RWPE2 (cell line): ENCODE measurements at regions not wholly inside any gene's neighbourhood (a gene's known extent, or its start where the extent isn't known, plus 50 kb on each side); places are given as distances from the start of the nearest gene placed in this dataset.

Source experiments
- ATAC-seq: fragments of 200-7000 bp; cut with Tn5 transposase; 3 replicates; pipeline ENCODE4 v1.9.1; 2021; ENCODE audit warnings: low read depth
- DNase-seq: peaks from one replicate; pipeline ENCODE4 v3.0.0-alpha.2; 2020; ENCODE audit warnings: low spot score
- H3K27ac ChIP-seq: fragments of 450-650 bp; 2 replicates; pipeline ENCODE4 v1.5.1; 2017; ENCODE audit warnings: mild to moderate bottlenecking; ENCODE audit not compliant: poor library complexity, severe bottlenecking
- H3K27me3 ChIP-seq: fragments of 250-450 bp; sonication (Bioruptor Pico); 2 replicates; pipeline ENCODE4 v1.5.1; 2021; ENCODE audit warnings: mild to moderate bottlenecking, moderate library complexity; ENCODE audit not compliant: insufficient read depth, poor library complexity, severe bottlenecking
- H3K36me3 ChIP-seq: fragments of 250-450 bp; sonication (Bioruptor Pico); 2 replicates; pipeline ENCODE4 v1.5.1; 2020; ENCODE audit warnings: low read depth, mild to moderate bottlenecking, moderate library complexity
- H3K4me1 ChIP-seq: fragments of 250-450 bp; sonication (Bioruptor Pico); 2 replicates; pipeline ENCODE4 v1.5.1; 2021; ENCODE audit warnings: mild to moderate bottlenecking, moderate library complexity; ENCODE audit not compliant: insufficient read depth, poor library complexity, severe bottlenecking
- H3K4me3 ChIP-seq: fragments of 250-450 bp; sonication (Bioruptor Pico); 2 replicates; pipeline ENCODE4 v1.5.1; 2021; ENCODE audit warnings: mild to moderate bottlenecking, moderate library complexity; ENCODE audit not compliant: severe bottlenecking
- H3K9me3 ChIP-seq: fragments of 250-450 bp; sonication (Bioruptor Pico); 2 replicates; pipeline ENCODE4 v1.5.1; 2021; ENCODE audit warnings: mild to moderate bottlenecking, moderate library complexity; ENCODE audit not compliant: severe bottlenecking
- CTCF ChIP-seq: fragments of 450-650 bp; IDR thresholded peaks from one replicate; pipeline ENCODE4 v1.5.1; 2017; ENCODE audit warnings: mild to moderate bottlenecking, moderate library complexity; ENCODE audit not compliant: poor library complexity, severe bottlenecking

- H3K9me3 ChIP-seq = no peaks in the 10 kb centered on the region
- H3K4me3 ChIP-seq = no peak overlapping the region
- DNase-seq = no peak
- no peaks in the 10 kb centered on the region for H3K36me3 ChIP-seq
- H3K27ac ChIP-seq = no peak overlapping the region
- TF ChIP-seq CTCF = no peak
- no peak for ATAC-seq
- H3K27me3 ChIP-seq = peaks cover 29% of the 10 kb centered on the region
- H3K4me1 ChIP-seq = no peaks in the 10 kb centered on the region
These were observed 331.2 kb upstream of the SFSWAP start for GRCh38 chr12:131379738-131380137.

GRCh38 chr12:131380220-131380964, 330.5 kb upstream of the SFSWAP start:
- ATAC-seq (no peak), DNase-seq (no peak)
- Histone ChIP-seq H3K4me1 (no peaks in the 10 kb centered on the region), H3K27me3 (peaks cover 32% of the 10 kb centered on the region), H3K27ac (no peak overlapping the region), H3K36me3 (no peaks in the 10 kb centered on the region), H3K9me3 (no peaks in the 10 kb centered on the region), H3K4me3 (no peak overlapping the region)
- TF ChIP-seq CTCF = no peak

GRCh38 chr12:131380965-131381705, 329.8 kb upstream of the SFSWAP start:
- 0 out of 3 replicates have a peak, but pooled peaks have one; percentile 19 for ATAC-seq
- H3K4me1 ChIP-seq = no peaks in the 10 kb centered on the region
- no peak overlapping the region for H3K27ac ChIP-seq
- DNase-seq = no peak
- H3K4me3 ChIP-seq = no peak overlapping the region
- no peaks in the 10 kb centered on the region for H3K36me3 ChIP-seq
- H3K9me3 ChIP-seq = no peaks in the 10 kb centered on the region
- no peak for TF ChIP-seq CTCF
- peaks cover 36% of the 10 kb centered on the region for H3K27me3 ChIP-seq

- Histone ChIP-seq H3K27me3 (peaks cover 41% of the 10 kb centered on the region), H3K4me1 (no peaks in the 10 kb centered on the region), H3K36me3 (no peaks in the 10 kb centered on the region), H3K27ac (no peak overlapping the region), H3K4me3 (no peak overlapping the region), H3K9me3 (no peaks in the 10 kb centered on the region)
- DNase-seq (no peak), ATAC-seq (no peak)
- no peak for TF ChIP-seq CTCF
These were observed 329.0 kb upstream of the SFSWAP start for GRCh38 chr12:131381716-131382430.
